ENCODE measurements at regions not wholly inside any gene's neighbourhood (a gene's known extent, or its start where the extent isn't known, plus 50 kb on each side); places are given as distances from the start of the nearest gene placed in this dataset.

- in situ Hi-C loops (cut with MboI; ENCODE audit: low pct_unique_long_range_greater_than_20kb, low sequenced_read_pairs, unreplicated experiment) = no loop called here
- TF ChIP-seq, protein P1, sequence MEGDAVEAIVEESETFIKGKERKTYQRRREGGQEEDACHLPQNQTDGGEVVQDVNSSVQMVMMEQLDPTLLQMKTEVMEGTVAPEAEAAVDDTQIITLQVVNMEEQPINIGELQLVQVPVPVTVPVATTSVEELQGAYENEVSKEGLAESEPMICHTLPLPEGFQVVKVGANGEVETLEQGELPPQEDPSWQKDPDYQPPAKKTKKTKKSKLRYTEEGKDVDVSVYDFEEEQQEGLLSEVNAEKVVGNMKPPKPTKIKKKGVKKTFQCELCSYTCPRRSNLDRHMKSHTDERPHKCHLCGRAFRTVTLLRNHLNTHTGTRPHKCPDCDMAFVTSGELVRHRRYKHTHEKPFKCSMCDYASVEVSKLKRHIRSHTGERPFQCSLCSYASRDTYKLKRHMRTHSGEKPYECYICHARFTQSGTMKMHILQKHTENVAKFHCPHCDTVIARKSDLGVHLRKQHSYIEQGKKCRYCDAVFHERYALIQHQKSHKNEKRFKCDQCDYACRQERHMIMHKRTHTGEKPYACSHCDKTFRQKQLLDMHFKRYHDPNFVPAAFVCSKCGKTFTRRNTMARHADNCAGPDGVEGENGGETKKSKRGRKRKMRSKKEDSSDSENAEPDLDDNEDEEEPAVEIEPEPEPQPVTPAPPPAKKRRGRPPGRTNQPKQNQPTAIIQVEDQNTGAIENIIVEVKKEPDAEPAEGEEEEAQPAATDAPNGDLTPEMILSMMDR (IDR thresholded peaks at IDR 0.05; ENCODE audit: extremely low read depth, insufficient read depth, missing control alignments) = no peak
- no peak for DNase-seq (ENCODE audit: low spot score)
Observed at GRCh38 chr2:146597291-146597690, 1247.5 kb upstream of the ACVR2A start.

GRCh38 chr2:146591908-146592307 lies 1252.9 kb upstream of the ACVR2A start:
- in situ Hi-C loops (cut with MboI; ENCODE audit: low pct_unique_long_range_greater_than_20kb, low sequenced_read_pairs, unreplicated experiment) = no loop called here
- TF ChIP-seq, protein P1 (IDR thresholded peaks at IDR 0.05; ENCODE audit: extremely low read depth, insufficient read depth, missing control alignments) = no peak
- no peak for DNase-seq (ENCODE audit: low spot score)

- TF ChIP-seq, protein P1 (IDR thresholded peaks at IDR 0.05; ENCODE audit: extremely low read depth, insufficient read depth, missing control alignments) = no peak
- DNase-seq (ENCODE audit: low spot score) = no peak
- in situ Hi-C loops (cut with MboI; ENCODE audit: low pct_unique_long_range_greater_than_20kb, low sequenced_read_pairs, unreplicated experiment) = no loop called here
Observed at GRCh38 chr2:146587291-146587713, 1257.5 kb upstream of the ACVR2A start.

DNA sequence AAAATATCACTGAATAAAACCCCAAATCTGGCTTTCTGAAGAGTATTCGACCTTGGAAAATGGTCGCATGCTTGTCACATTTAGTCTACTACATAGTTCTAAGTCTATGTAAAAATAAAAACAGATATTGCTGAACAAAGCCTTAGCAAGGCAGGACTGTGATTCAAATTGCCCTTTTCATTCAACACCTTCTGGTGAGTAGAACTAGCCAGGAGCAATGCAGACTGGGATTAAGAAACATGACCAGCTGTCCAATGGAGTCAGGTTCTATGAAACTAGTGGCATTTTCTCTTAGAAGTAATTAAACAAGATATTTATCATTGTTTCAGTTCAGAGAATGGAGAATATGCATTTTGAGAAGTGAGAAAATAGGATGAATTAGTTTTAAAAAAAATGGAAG lies 1260.5 kb upstream of the ACVR2A start:
- in situ Hi-C loops (cut with MboI; ENCODE audit: low pct_unique_long_range_greater_than_20kb, low sequenced_read_pairs, unreplicated experiment) = no loop called here
- TF ChIP-seq, protein P1 (IDR thresholded peaks at IDR 0.05; ENCODE audit: extremely low read depth, insufficient read depth, missing control alignments) = no peak
- no peak for DNase-seq (ENCODE audit: low spot score)

DNA sequence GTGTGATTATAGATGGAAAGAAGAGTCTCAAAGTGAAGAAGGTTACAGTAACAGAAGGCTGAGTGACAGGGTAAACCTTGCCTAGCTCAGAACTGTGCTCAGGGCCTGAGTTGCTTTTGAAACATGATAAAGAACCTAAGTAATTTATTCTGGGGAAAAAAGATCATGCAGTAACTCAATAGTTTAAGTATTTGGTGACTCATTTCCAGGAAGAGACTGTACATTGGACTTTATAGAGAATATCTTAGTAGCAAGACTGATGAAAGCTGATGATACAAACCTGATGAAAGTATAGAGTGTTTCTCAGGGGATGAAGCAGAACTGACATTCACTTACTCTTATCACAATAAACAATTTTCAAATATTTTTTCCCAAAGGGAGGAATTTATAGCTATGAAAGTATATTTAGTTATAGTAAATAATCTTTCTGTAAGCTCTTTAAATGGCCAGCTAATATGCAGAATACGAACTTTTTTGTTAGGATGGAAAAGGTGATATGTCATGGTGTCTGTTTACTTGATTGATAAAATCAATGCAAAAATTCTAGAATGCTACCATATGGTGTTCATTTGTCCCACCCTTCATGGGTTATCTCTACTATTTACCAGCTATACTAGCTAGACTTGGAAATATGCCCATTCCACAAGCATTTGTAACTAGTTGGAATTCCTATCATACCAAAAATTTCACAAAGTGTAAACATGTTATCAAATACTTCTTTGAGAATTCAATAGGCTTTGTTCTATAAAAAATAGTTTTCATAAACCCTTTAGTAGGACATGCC lies 1265.5 kb upstream of the ACVR2A start:
- TF ChIP-seq, protein P1 (IDR thresholded peaks at IDR 0.05; ENCODE audit: extremely low read depth, insufficient read depth, missing control alignments) = no peak
- DNase-seq (ENCODE audit: low spot score) = no peak
- in situ Hi-C loops (cut with MboI; ENCODE audit: low pct_unique_long_range_greater_than_20kb, low sequenced_read_pairs, unreplicated experiment) = no loop called here

GRCh38 chr2:146576339-146577111 lies 1268.3 kb upstream of the ACVR2A start:
- DNase-seq (ENCODE audit: low spot score) = no peak
- in situ Hi-C loops (cut with MboI; ENCODE audit: low pct_unique_long_range_greater_than_20kb, low sequenced_read_pairs, unreplicated experiment) = no loop called here
- TF ChIP-seq, protein P1 (IDR thresholded peaks at IDR 0.05; ENCODE audit: extremely low read depth, insufficient read depth, missing control alignments) = no peak

Data from GM13977 (cell line).